Stimulated activated CD4-positive, alpha-beta T cell treated with anti-CD3 and anti-CD28 coated beads, Interleukin-12 subunit alpha, Interleukin-12 subunit beta, amount 100 ng/mL, for 4 hours (primary cell): ENCODE measurements at regions not wholly inside any gene's neighbourhood (a gene's known extent, or its start where the extent isn't known, plus 50 kb on each side); places are given as distances from the start of the nearest gene placed in this dataset.
A peak's percentile ranks its signal among the peaks of the same experiment; 100 is the strongest.

ENCODE experiments used
- DNase-seq: peaks from one replicate; pipeline ENCODE4 v3.0.0-alpha.2; 2020

GRCh38 chr4:129561886-129562671 lies 466.1 kb downstream of the C4orf33 start:
- no peak for DNase-seq

DNA sequence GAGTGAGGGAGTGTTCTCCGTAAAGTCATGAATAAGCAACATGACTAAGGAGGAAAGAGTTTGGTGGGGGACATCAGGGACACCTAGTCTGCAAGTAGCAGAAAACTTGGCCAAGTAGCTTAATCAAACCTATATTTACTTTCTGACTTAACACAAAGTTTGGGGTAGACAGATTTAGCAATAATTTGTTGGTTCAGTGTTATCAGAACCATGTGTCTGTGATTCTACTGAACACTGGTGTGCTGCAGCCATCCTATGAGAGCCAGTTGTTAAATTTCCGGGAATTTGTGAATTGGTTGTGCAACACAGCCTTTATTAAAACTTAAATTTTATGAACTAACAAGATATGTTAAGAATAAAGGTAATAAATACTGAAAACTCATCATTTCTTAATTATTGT lies 469.3 kb downstream of the C4orf33 start:
- DNase-seq = no peak

GRCh38 chr4:129570326-129570725 lies 474.4 kb downstream of the C4orf33 start:
- DNase-seq = no peak

- DNase-seq = no peak
These were observed 482.4 kb downstream of the C4orf33 start for GRCh38 chr4:129578336-129578735.

DNA sequence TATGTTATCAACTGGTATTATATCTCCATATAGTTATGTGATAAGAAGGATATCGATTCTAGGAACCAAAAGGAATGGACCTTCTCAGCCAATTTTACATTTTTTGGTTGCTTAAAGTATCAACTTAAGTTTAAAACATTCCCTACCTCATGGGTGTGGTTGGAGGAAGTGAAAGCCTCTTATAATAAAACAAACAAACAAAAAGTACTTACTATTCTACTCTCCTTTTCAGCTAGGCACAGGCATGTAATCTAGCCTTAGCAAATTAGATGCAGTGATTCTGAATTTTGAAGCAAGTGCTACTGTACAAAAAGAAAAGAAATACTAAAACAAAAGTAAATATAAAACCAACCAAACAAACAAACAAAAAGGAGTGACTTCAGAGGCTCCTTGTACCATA lies 485.4 kb downstream of the C4orf33 start:
- DNase-seq = no peak

DNA sequence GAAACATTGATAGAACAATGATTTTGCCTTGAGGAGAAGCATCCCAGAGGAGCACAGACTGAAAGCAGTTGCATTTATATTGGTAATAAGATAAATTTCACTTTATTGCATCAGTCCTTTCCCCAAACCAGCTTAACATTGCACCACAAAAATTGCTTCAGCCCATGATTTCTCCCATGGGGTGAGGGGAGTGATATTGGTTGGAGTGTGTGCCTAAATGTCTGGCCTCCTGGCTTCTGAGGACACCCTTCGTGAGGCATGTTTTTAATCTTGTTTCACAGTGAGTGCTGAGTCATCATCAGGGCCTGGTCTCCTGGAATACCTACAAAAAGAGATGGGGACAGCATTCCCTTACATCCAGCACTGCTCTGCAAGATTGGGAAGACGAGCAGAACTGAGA lies 487.9 kb downstream of the C4orf33 start:
- no peak for DNase-seq

GRCh38 chr4:129598582-129598981 lies 502.6 kb downstream of the C4orf33 start:
- DNase-seq = no peak

- DNase-seq = no peak
These were observed 504.9 kb downstream of the C4orf33 start for GRCh38 chr4:129600898-129601297.

DNA sequence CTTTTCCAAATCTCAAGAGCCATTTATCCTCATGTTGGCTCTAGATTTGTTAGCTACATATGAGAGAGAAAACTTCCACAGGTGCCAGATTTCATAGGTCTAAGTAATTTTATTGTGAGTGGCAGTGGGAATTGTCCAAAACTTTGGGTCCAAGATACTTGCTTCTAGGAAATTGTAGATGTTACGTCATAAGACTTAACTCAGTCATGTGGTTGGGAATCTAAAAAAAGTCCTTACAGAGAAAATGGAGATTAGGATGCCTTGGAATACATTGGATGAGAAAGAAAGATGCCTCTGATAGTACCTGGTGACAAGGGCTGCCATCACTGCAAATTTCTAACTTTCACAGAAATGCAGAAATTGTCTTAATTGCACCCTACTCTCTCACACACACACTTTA lies 506.5 kb downstream of the C4orf33 start:
- DNase-seq = no peak

DNA sequence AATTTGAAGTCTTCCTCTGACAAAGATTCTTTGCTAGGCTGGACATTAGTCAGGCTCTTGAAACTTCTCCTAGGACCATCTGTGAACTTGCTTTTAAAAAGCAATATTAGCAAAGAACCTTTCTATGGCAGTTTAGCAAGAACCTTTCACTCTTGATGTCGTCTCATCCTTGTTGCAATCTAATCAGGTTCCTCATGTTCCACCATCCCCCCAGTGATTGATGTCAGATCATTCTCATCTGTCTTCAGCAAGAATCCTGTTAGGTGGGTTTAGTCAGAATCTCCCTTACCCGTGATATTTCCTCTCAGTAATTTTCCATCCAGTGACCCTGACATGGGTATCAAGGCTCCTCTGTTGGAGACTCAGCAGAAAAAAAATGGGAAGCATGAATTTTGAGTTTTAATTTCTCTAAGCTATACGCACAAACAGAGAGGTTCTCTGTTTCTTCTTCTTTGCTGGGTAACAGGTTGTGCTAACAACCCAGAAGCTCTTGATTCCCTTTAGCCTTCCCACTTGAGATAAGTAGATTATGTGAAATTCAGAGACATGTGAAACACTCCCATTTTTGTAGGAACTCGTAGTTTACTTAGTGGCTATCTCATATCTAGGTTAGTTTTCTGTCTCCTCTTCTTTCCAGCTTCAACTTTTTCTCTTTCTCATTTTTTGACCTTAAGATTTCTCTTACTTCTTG lies 507.4 kb downstream of the C4orf33 start:
- no peak for DNase-seq

- no peak for DNase-seq
These were observed 508.8 kb downstream of the C4orf33 start for GRCh38 chr4:129604632-129605255.

DNA sequence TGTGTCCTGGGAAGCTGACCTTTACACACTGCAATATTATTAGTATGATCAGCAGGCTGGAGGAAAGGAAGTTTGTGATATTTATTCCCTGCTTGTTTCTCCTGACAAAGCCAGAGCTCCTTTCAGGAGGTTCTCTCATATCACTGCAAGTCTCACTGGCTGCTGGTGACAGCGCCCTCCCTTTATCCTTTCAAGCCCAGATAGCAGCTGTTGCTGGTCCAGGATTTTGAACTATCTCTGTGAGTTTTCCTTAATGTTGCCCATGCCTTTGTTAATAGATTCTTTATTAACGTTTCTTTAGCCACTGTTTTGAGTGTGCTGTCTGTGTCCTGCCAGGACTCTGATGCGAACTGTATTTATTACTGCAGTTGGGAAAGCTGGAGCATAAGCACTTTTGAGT lies 518.7 kb downstream of the C4orf33 start:
- DNase-seq = no peak

DNA sequence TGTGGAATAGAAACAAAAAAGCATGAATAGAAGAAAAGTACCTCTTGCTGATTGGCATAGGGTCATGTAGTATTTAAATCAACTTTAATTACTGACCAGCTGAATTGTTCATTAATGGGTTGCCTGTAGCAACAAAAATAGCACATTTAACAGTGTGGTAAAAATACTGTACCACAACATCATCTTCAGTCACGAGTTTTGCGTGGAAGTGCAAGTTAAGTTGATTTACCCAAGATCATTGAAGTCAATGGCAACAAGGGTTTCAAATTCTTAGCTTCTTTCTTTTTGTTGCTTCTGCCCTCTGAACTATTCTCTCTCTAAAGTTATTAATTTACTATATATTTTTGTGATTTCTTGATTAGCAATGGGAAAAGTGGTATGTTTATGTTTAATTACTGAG lies 526.6 kb downstream of the C4orf33 start:
- DNase-seq = no peak

GRCh38 chr4:129623233-129623875 lies 527.4 kb downstream of the C4orf33 start:
- no peak for DNase-seq

DNA sequence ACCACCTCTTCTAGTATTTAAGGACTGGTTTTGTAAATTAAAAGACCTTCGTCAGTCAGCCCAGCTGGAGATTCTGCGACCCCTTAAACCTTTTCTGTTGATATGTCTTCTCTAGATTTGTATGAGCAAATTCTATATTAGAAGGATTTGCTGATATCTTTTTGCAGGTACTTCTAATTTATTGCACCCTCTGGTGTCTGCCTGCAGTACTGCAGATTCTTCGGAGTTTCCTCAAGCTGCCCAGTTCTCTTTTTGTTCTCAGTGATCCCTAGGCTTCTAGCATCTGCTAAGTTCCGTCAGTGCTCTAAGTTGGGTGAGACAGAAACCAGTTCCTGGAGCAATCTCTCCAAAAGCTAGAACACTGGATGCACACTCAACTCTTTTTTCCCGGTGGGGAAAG lies 545.2 kb downstream of the C4orf33 start:
- DNase-seq = peak; percentile 25

GRCh38 chr4:129645461-129645860 lies 549.5 kb downstream of the C4orf33 start:
- no peak for DNase-seq

- no peak for DNase-seq
These were observed 572.1 kb downstream of the C4orf33 start for GRCh38 chr4:129668092-129668491.

DNA sequence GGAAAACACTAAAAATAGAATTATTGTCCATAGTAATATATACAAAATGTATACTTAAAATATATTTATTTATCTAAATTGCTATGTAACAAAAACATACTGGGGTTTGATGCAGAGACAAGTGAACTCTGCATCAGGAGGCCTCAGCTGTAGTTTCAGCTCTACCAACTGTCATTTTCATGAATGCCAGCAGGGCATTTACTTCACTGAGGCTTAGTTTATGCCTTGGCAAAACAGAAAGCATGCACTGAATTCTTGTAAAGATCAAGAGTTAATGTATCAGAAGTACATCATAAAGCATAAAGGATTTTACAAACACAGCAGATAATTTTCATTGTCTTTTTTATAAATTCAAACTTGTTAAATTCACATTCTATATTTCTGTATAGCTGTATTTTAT lies 577.0 kb downstream of the C4orf33 start:
- DNase-seq = no peak

GRCh38 chr4:129675036-129675435 lies 579.1 kb downstream of the C4orf33 start:
- DNase-seq = no peak

DNA sequence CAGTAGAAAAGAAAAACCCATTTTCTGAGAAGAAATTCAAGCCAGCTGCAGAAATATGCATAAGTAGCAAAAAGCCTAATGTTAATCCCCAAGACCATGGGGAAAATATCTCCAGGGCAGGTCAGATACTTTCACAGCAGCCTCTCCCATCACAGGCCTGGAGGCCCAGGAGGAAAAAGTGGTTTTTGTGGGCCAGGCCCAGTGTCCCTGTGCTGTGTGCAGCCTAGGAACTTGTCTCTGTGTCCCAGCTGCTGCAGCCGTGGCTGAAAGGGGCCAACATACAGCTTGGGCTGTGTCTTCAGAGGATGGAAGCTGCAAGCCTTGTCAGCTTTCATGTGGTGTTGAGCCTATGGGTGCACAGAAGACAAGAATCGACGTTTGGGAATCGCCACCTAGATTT lies 581.0 kb downstream of the C4orf33 start:
- DNase-seq = no peak

DNA sequence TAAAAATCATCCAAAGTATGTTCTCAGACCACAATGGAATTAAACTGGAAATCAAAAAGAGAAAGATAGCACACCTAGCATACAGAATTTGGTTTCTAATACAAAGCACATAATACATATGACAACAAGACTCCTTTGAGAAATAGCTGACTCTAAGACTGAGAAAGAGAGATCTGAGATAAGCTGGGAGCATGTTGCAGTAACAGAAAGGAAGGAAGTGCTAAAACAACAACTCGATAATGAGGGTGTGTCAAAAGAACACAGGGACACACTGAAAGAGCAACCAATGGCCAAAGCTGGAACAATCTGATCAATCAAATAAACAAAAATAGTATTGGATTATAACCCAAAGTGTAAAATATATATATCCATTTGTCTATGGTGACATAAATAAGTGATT lies 586.6 kb downstream of the C4orf33 start:
- DNase-seq = no peak

GRCh38 chr4:129707949-129708348 lies 612.0 kb downstream of the C4orf33 start:
- no peak for DNase-seq

DNA sequence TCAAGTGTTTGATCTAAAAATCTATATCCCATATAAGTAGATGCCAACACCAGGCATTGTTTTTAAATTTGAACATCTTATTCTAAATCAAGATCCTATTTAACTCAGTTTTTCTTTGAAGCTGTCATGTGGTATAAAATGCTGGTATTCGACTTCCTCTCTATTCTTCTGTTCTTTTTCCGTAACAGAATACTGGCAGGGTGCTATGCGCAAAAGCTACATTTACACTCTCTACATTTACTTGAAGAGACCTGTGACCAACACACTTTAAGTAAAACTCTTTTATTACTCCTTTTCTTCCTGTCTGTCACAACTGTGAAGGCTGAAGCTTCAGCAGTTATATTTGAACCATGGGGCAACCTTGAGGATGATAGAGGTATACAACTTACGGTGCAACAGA lies 612.8 kb downstream of the C4orf33 start:
- no peak for DNase-seq

DNA sequence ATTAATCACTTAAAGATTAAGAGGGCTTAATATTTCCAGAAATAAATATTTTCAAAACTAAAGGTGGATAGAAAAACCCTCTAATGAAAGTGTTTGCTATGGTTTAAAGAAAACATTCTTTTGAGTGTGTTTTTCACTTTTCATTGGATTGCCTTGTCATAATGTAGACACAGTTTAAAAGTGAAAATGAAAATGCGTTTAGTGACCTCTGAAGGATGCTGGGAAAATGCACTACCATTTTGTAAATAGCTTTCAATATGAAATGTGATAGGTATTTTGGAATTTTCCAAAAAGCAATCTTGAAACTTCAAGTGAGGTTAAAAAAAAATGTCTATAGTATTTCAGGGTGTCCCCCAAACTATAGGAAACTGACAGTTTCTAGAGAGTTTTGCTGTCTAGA lies 642.2 kb downstream of the C4orf33 start:
- DNase-seq = no peak
